HG03025 (cell line): ENCODE measurements at regions not wholly inside any gene's neighbourhood (a gene's known extent, or its start where the extent isn't known, plus 50 kb on each side); places are given as distances from the start of the nearest gene placed in this dataset.

Experiments
- ATAC-seq: cut with Tn5 transposase; IDR thresholded peaks from one replicate; pipeline ENCODE4 v1.9.1; 2021; ENCODE audit warnings: mild to moderate bottlenecking, moderate library complexity; ENCODE audit not compliant: unreplicated experiment, low FRiP score

- no peak for ATAC-seq
Measured at GRCh38 chr9:19516348-19516747, 107.5 kb downstream of the ACER2 start.

GRCh38 chr9:19513671-19514275 is 105.0 kb downstream of the ACER2 start:
- ATAC-seq = no peak

- no peak for ATAC-seq
Measured at GRCh38 chr9:19512103-19512832, 103.5 kb downstream of the ACER2 start.

GRCh38 chr9:19511694-19512093 is 102.9 kb downstream of the ACER2 start:
- no peak for ATAC-seq

- ATAC-seq = no peak
Measured at GRCh38 chr9:19510907-19511306, 102.1 kb downstream of the ACER2 start.
